GM18520 (cell line): ENCODE measurements at regions not wholly inside any gene's neighbourhood (a gene's known extent, or its start where the extent isn't known, plus 50 kb on each side); places are given as distances from the start of the nearest gene placed in this dataset.
"Not testable (repeated sequence)": the region's sequence is repeated elsewhere in the genome, so short reads cannot be mapped to it uniquely, and the experiment has no call there.

Source experiments
- ATAC-seq: cut with Tn5 transposase; IDR thresholded peaks from one replicate; pipeline ENCODE4 v1.9.1; 2021; ENCODE audit not compliant: unreplicated experiment

DNA sequence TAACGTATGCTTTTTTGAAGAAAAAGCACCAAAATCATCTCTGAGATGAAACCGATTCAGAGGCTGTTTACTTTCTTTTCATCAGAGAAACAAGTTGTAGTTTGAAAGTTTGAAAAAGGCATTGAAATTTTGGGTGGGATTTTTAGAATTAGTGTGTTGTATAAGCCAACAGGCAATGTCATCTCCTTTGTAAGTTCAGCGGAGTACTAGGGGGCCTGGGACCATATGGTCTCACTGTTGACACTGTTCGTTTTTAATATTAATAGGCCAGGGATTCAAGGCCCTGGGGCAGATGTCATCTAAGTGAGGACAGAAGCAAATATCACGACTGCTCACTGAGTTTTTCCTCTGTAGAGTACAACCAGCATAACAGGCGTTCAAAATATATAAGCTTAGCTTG lies 256.2 kb upstream of the RARB start:
- no peak for ATAC-seq

DNA sequence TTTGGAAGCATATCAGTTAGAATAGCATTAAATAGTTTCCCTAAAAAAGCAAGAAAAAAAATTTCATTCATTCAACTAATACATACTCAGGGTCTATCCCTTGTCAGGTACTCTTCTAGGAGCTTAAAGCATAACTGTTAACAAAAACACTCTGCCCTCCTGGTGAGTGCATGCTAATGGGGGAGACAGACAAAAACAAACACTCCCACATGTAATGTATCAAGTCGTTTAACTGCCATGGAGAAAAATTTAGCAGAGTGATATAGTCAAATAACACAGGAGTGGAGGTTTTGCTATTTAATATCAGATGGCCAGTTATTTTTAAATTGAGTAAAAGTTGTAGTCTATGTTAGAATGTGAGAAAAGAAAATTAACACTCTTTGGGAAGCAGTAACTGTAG lies 254.5 kb upstream of the RARB start:
- no peak for ATAC-seq

DNA sequence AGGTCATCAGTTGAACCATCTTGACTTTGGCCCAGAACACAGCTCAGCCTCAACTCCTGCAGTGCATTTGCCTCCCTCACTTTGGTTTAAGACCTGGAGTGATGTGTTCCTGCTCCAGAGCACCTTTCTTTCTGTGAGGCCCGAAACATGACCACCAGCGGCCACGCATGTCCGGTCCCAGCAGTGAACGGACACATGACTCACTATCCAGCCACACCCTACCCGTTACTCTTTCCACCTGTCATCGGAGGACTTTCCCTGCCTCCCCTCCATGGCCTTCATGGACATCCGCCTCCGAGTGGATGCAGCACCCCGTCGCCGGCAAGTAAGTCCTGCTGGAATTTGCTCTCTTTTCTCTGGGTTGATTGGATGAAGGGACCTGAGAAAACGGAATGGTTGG lies 253.8 kb upstream of the RARB start:
- no peak for ATAC-seq

DNA sequence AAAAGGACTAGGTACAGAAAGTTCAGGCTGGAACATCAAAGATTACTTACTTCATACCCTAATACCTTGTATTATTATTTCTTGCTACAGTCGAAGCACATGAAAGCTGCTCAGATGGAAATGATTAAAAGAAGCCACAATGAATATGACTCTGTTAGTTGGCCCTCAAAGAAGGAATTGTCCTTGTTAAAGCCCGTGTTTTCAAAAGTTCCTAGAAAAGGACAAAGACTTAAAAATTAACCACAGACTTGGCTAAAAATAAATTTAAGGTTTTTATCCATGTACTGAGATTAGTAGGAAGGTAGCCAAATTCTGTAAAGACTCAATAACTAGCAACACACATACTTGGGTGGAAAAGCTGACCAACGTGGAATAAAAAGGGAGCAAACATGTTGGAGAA lies 251.0 kb upstream of the RARB start:
- ATAC-seq: no peak

DNA sequence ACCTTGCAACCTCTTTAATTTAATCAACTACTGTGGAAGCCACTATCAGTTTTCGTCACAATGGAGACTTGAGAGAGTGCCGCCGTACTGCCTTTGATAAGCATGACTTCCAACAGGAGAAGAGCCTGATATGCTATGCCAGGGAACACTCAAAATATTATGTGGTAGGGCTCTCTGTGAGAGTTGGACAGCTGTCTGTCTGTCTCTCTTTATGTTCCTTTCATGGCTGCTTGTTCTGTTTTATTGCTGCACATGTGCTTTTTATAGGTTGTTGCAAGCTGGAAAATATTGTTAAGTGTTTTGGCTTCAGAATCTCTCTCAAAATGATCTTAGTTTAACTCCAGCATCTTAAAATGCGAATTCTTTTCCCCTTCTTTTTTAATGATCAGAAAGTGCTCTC lies 249.4 kb upstream of the RARB start:
- ATAC-seq: no peak

DNA sequence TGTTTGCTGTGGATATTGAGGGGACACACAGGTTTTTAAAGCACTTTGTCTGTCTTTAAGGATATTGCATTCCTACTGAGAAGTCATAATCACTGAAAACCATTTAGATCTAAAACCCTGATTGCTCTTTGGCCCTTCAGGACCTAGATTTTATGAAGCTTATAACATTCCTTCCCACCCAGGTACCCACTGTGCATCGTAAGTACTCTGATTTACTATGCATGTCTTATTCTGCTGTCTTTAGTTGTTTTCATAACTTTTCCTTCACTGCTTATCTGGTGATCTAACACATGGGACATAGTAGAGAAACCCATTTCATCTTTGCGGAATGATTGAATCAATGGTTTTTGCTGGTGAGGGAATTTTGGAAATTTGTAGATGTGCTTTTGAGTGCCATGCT lies 247.0 kb upstream of the RARB start:
- no peak for ATAC-seq

DNA sequence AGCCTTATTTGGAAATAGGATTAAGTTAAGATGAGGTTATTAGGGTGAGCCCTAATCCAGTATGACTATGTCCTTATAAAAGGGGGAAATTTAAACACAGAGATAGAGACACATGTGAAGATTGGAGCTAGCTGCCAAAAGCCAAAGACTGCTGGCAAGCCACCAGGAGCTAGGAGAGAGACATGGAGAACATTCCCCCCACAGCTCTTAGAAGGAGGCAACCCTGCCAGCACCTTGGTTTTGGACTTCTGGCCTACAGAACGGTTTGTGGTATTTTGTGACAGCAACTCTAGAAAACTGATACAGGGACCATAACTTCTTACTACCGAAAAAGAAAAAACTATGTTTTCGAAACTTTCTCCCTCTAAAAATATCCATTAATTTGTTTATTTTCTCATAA lies 245.3 kb upstream of the RARB start:
- ATAC-seq: no peak

DNA sequence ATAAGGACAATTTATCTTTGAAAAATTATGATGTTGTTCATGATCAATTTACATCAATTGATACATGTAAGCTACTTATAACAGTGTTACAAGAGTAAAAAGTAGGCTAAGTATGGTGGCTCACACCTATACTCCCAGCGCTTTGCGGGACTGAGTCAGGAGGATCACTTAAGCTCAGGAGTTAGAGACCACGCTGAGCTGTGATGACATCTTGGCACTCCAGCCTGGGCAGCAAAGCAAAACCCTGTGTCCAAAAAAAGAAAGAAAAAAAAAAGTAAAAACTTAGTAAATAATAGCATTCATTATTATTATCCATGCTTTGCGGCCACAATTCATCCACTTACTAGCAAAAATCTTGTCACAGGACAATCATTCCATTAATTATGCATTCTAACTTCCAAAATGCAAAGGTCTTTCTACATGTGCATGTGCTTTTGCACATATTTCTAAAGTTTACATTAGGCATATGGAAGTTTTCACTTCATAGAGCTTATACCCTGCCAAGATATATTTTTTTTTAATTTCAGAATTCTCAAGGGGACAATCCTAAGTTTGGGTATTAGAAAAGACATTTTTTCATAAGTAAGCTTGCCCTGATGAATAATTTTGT lies 243.3 kb upstream of the RARB start:
- no peak for ATAC-seq

DNA sequence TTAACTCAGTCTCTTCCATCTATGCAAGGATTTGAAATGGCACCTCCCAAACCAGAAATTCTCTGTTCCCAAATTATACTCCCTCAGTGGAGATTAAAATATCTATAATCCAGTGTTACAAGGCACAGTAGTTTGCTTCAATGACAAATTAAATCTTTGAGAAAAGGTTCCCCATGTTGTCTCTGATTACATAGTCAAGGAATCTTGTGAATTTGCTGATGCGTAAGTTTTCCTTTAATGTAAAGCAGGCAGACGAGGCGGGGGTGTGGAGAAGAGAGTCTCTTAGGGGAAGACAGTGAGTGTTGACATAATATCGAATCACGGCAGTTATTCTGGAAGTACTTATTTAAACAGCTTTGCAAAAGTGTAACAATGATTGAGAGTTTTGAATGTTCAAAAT lies 236.4 kb upstream of the RARB start:
- no peak for ATAC-seq

DNA sequence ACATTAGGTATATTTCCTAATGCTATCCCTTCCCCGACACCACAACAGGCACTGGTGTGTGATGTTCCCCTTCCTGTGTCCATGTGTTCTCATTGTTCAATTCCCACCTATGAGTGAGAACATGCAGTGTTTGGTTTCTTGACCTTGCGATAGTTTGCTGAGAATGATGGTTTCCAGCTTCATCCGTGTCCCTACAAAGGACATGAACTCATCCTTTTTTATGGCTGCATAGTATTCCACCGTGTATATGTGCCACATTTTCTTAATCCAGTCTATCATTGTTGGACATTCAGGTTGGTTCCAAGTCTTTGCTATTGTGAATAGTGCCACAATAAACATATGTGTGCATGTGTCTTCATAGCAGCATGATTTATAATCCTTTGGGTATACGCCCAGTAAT lies 228.5 kb upstream of the RARB start:
- not testable (repeated sequence) for ATAC-seq

DNA sequence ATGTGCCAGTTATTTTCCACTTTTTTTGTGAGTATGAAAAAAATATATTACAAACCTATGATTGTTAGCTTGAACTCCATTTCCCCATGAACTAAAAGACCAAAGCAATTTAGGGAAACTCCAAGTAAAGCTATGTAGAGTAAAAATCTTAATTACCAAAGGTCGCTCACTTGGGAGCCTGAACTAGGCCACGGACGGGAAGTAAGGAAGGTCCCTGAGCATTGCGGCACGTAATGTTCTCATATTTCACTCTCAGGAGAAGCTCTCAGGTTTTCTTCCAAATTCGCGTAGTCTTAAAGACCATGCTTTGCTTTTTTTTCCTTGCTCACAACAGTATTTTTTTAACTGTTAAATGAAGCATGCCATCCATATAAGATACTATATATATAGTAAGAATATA lies 215.3 kb upstream of the RARB start:
- ATAC-seq: no peak

DNA sequence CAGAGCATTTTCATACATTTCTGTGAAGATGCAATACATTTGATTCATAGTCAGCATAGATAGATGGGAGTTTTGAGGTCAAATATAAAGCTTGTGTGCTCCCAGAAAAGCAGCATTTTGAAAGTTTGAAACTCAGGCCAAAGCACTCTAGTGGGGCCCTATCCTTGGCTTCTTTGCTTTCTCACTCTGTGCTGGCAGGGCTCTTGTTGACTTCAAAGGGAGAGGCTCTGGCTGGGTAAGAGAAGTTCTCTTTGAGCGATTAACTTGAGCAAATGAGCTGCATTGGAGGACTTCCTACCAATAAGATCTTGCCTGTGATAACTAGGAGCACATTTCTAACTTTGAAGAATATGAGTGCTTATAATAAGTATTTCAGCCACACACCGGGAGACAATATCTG lies 214.0 kb upstream of the RARB start:
- ATAC-seq: no peak

DNA sequence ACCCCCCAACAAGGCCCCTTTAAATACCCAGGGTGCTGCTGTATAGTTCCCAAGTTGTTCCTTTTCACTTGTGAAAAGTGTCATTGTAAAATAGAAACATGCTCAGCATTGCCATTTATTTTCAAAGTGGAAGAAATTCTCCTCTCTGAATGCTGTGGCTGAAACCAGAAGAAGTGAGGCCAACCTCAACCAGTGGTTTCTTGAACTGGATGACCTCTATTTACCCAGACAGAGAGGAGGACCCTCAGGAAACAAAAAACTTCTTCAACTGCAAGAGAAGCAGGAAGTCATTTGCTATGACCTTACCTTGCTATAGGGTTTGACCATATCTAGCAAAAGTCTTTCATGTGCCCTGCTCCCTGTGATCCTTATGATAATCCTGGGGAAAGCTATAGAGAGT lies 209.7 kb upstream of the RARB start:
- ATAC-seq: no peak

DNA sequence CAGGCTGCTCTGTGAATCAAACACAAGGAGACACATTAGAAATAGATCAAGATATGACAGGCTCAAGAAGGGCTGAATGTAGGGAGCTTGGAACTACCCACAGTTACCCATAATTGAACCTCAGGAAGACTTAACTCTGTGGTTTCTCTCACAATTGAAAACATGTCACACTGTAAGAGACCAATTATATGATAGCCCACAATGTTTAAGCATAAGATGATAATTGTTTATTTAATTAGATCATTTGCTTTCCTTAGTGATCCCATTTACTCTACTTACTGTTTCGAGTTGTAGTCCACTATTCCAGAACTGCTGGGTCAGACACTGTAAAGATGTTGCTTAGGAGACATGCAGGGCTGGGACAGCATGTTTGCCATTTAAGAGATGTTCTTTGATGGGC lies 201.3 kb upstream of the RARB start:
- ATAC-seq: no peak

DNA sequence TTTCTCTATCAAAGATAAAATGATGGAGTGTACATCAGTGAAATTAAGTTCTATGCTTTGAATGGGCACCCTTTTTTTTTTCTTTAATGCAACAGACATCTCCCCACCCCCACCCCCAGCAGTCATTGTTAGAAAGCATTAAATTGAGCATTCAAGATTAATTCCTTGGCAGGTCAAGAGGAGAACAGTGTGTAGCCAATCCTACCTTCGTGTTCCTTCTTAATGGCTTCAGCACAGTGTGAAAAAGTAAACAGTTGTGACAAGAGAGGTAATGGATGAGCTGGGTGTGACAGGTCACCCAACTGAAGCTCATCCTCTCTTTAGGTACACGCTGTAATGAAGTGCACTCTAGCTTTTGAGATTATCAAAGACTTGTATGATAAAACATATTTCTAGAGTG lies 198.5 kb upstream of the RARB start:
- ATAC-seq: no peak

DNA sequence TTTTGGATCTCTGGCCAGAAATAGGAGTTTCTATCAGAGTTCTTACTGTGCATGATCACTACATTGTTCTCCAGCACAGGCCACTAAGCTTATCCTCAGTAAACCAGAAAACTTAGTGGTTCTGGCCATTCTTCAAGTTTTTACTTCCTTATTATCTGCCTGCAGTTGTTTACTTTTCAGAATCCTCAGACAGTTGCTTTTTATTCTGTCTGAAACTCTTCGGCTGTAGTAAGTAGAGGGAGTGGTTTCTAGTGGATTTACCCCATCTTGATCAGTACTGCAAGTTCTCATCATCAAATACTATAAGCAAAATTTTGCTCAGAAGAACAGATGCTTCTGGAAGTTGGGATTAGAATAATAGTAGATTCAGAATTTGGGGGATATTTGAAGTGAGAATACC lies 193.0 kb upstream of the RARB start:
- ATAC-seq: no peak

DNA sequence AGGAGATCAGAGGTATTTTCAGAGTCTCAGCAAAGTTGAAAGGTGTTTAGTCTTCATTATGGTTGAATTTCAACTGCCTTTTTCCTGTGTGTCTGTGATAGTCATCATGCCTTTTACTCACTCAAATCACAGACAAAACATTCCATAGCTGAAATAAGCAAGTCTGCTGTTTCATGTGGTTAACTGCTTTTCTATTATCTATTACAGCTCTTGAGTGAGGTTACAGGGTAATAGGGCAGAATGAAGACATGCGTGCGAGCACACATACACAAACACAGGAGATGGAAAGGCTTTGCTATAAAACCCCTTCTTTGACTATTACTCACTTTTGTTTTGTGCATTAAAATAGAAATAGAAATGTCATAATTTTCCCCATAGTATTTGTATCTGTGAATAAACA lies 192.6 kb upstream of the RARB start:
- no peak for ATAC-seq

DNA sequence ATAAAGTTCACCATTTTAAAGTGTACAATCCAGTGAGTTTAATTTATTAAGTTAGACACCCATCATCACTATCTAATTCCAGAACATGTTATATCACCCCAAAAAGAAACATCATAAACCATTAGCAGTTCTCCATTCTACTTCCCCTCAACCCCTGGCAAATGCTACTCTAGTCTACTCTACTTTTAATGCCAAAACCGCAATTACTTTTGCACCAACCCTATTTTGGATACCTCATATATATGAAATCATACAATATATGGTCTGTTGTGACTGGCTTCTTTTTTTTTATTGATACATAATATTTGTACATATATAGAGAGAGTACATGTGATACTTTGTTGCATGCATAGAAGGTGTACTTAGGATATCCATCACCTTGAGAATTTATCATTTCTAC lies 190.5 kb upstream of the RARB start:
- no peak for ATAC-seq

DNA sequence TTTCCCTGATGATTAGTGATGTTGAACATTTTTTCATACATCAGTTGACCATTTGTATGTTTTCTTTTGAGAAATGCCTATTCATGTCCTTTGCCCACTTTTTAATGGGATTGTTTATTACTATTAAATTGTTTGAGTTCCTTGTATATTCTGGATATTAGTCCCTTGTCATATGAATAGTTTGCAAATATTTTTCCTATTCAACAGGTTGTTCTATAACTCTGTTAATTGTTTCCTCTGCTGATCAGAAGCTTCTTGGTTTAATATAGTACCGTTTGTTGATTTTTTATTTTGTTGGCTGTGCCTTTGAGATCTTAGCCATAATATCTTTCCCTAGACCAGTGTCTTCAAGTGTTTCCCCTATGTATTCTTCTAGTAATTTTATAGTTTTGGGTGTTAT lies 189.0 kb upstream of the RARB start:
- ATAC-seq: no peak

DNA sequence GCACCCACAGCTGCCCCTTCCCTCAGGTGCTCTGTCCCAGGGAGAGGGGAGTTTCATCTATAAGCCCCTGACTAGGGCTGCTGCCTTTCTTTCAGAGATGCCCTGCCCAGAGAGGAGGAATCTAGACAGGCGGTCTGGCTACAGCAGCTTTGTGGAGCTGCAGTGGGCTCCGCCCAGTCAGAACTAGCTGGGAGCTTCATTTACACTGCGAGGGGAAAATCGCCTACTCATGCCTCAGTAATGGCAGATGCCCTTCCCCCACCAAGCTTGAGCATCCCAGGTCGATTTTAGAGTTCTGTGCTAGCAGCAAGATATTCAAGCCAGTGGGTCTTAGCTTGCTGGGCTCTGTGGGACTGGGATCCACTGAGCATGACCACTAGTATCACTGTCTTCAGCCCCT lies 181.2 kb upstream of the RARB start:
- ATAC-seq: no peak

DNA sequence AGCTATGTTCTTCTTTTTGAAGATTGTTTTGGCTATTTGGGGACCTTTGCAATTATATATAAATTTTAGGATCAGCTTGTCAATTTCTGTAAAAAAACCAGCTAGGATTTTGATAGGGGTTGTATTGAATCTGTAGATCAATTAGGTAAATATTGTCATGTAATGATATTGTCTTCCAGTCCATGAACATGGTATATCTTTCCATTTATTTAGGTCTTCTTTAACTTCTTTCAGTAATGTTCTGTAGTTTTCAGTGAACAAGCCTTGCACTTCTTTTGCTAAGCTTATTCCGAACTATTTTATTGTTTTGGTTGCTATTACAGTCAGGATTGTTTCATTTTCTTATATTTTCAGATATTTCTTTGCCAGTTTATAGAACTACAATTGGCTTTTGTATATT lies 175.8 kb upstream of the RARB start:
- ATAC-seq: no peak

DNA sequence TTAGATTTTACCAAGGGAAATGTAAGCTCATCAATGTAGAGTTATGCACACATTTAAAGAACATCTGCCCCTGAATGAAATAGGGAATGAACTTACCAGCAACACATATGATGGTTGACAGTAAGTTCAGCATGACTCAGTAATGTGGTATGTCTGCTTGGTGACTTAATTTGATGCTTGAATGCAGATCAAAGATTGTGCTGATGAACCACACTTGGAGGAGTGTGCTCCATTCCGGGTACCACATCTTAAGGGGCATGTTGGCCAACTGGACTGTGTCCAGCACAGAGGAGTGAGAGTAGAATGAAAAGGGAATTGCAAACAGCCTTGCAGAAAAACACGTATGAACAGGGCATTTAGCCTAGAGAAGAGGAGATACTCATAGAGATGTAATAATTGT lies 171.0 kb upstream of the RARB start:
- no peak for ATAC-seq

DNA sequence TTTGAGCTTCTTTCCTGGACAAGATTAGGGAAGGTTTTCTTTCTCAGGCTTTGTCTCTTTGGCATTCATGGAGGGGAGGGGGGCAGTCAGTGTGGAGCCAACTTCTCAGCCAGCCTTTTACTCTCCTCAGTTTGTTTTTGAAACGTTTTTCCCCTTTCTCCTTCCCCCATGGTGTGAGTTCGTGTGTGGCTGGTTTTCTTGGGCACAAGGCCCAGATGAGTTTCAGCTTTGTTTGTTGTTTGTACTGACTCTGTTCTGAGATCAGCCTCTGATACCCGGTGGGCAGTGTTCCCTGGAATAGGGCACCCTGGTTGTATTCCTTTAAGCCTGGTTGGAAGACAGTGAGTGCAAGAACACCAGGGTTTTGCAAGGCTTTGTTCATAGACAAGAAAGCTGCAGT lies 168.2 kb upstream of the RARB start:
- no peak for ATAC-seq

DNA sequence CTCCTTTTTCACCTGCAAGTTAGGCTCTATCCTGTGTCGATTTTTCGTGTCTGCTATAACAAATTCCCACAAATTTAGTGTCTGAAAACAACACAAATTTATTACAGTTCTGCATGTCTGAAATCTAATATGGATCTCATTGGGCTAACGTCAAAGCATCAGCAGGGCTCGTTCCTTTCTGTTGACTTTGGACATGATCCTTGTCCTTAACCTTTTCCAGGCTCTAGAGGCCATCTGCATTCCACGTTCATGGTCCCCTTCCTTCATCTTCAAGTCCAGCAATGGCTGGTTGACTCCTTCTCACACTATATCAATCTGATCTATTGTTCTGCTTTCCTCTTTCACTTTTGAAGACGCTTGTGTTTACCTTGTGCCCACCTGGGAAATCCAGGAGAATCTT lies 165.7 kb upstream of the RARB start:
- no peak for ATAC-seq
